HEK293 (cell line): ENCODE measurements at regions not wholly inside any gene's neighbourhood (a gene's known extent, or its start where the extent isn't known, plus 50 kb on each side); places are given as distances from the start of the nearest gene placed in this dataset.

Experiments used
- CTCF ChIA-PET: fragments of 350-600 bp; formaldehyde crosslinking; extraction: SDS; loops from one replicate; lab custom pipeline; 2021; ENCODE audit warnings: antibody characterized with exemption; lab: Yijun Ruan, JAX
- POLR2A ChIA-PET: fragments of 300-600 bp; formaldehyde crosslinking; extraction: SDS; loops from one replicate; lab custom pipeline; 2020; ENCODE audit warnings: antibody characterized with exemption, inconsistent platforms; lab: Yijun Ruan, JAX
- H3K27ac ChIP-seq: fragments of 200-500 bp; sonication (Bioruptor generic); 2 replicates; pipeline ENCODE4 v1.5.1; 2014; ENCODE audit warnings: low read depth, low read length, control low read depth, inconsistent platforms; ENCODE audit errors: extremely low read depth
- H3K36me3 ChIP-seq, 2 experiments: fragments of 200-500 bp in 1 of 2; sonication (Bioruptor generic) in 1 of 2; 1 replicate in 1 of 2; 2 replicates in 1 of 2; pipeline ENCODE4 v1.5.1; 2014 to 2017; ENCODE audit warnings: inconsistent platforms in 2 of 2, low read length in 2 of 2; ENCODE audit not compliant: control insufficient read depth in 2 of 2, insufficient read depth in 1 of 2
- H3K4me1 ChIP-seq: fragments of 200-500 bp; sonication (Bioruptor generic); 2 replicates; pipeline ENCODE4 v1.5.1; 2014; ENCODE audit warnings: mild to moderate bottlenecking, low read length, inconsistent platforms; ENCODE audit not compliant: control insufficient read depth, insufficient read depth
- H3K4me3 ChIP-seq: 2 replicates; pipeline ENCODE4 v1.5.1; 2011; ENCODE audit warnings: low read depth, mild to moderate bottlenecking, control low read depth, low read length, moderate library complexity
- H3K9me3 ChIP-seq: fragments of 200-500 bp; sonication (Bioruptor generic); 2 replicates; pipeline ENCODE4 v1.5.1; 2014; ENCODE audit warnings: low read depth, low read length, inconsistent platforms; ENCODE audit not compliant: control insufficient read depth, insufficient read depth
- GLIS1 ChIP-seq: fragments of 450-650 bp; formaldehyde crosslinking; IDR thresholded peaks from 2 replicates; pipeline ENCODE4 v1.5.1; 2016; ENCODE audit warnings: missing biosample characterization, missing genetic modification characterization
- GLIS2 ChIP-seq: fragments of 450-650 bp; formaldehyde crosslinking; IDR thresholded peaks from 2 replicates; pipeline ENCODE4 v1.5.1; 2016; ENCODE audit warnings: missing biosample characterization, missing genetic modification characterization
- MZF1 ChIP-seq: fragments of 450-650 bp; formaldehyde crosslinking; IDR thresholded peaks from 2 replicates; pipeline ENCODE4 v1.5.1; 2017; ENCODE audit warnings: missing biosample characterization, missing genetic modification characterization, borderline replicate concordance
- RBAK ChIP-seq: fragments of 450-650 bp; formaldehyde crosslinking; IDR thresholded peaks from 2 replicates; pipeline ENCODE4 v1.5.1; 2016; ENCODE audit warnings: missing biosample characterization, missing genetic modification characterization
- SP7 ChIP-seq: fragments of 450-650 bp; formaldehyde crosslinking; IDR thresholded peaks from 2 replicates; pipeline ENCODE4 v1.5.1; 2016; ENCODE audit warnings: missing biosample characterization, missing genetic modification characterization
- YY1 ChIP-seq: fragments of 450-650 bp; formaldehyde crosslinking; IDR thresholded peaks from 2 replicates; pipeline ENCODE4 v1.5.1; 2018; ENCODE audit warnings: missing biosample characterization, missing genetic modification characterization
- ZNF146 ChIP-seq: fragments of 450-650 bp; formaldehyde crosslinking; IDR thresholded peaks from 2 replicates; pipeline ENCODE4 v1.5.1; 2016; ENCODE audit warnings: missing biosample characterization, missing genetic modification characterization
- ZNF16 ChIP-seq: fragments of 450-650 bp; formaldehyde crosslinking; IDR thresholded peaks from 2 replicates; pipeline ENCODE4 v1.5.1; 2016; ENCODE audit warnings: low read depth, missing biosample characterization, missing genetic modification characterization
- ZNF175 ChIP-seq: fragments of 450-650 bp; formaldehyde crosslinking; IDR thresholded peaks from 2 replicates; pipeline ENCODE4 v1.5.1; 2016; ENCODE audit warnings: missing biosample characterization, missing genetic modification characterization
- ZNF248 ChIP-seq: fragments of 450-650 bp; formaldehyde crosslinking; IDR thresholded peaks from 2 replicates; pipeline ENCODE4 v1.5.1; 2017; ENCODE audit warnings: missing biosample characterization, missing genetic modification characterization
- ZNF341 ChIP-seq: fragments of 450-650 bp; formaldehyde crosslinking; IDR thresholded peaks from 2 replicates; pipeline ENCODE4; 2016; ENCODE audit warnings: low read depth, missing biosample characterization, missing genetic modification characterization
- ZNF555 ChIP-seq: fragments of 450-650 bp; formaldehyde crosslinking; conservative IDR thresholded peaks from 2 replicates; pipeline ENCODE4 v1.5.1; 2017; ENCODE audit warnings: missing biosample characterization, mild to moderate bottlenecking, missing genetic modification characterization, inconsistent platforms
- ZNF560 ChIP-seq: fragments of 450-650 bp; formaldehyde crosslinking; IDR thresholded peaks from 2 replicates; pipeline ENCODE4 v1.5.1; 2017; ENCODE audit warnings: missing biosample characterization, missing genetic modification characterization, borderline replicate concordance
- ZNF624 ChIP-seq: fragments of 450-650 bp; formaldehyde crosslinking; IDR thresholded peaks from 2 replicates; pipeline ENCODE4 v1.5.1; 2017; ENCODE audit warnings: missing biosample characterization, missing genetic modification characterization
- ZNF664 ChIP-seq: fragments of 450-650 bp; formaldehyde crosslinking; IDR thresholded peaks from 2 replicates; pipeline ENCODE4 v1.5.1; 2016; ENCODE audit warnings: missing biosample characterization, missing genetic modification characterization
- ZNF701 ChIP-seq: fragments of 450-650 bp; formaldehyde crosslinking; IDR thresholded peaks from 2 replicates; pipeline ENCODE4 v1.5.1; 2016; ENCODE audit warnings: missing biosample characterization, missing genetic modification characterization
- ZNF768 ChIP-seq: fragments of 450-650 bp; formaldehyde crosslinking; IDR thresholded peaks from 2 replicates; pipeline ENCODE4 v1.5.1; 2018; ENCODE audit warnings: missing biosample characterization, mild to moderate bottlenecking, missing genetic modification characterization
- ZNF777 ChIP-seq: fragments of 450-650 bp; formaldehyde crosslinking; IDR thresholded peaks from 2 replicates; pipeline ENCODE4 v1.5.1; 2017; ENCODE audit warnings: missing biosample characterization, missing genetic modification characterization, borderline replicate concordance
- ZNF791 ChIP-seq: fragments of 450-650 bp; formaldehyde crosslinking; IDR thresholded peaks from 2 replicates; pipeline ENCODE4 v1.5.1; 2016; ENCODE audit warnings: missing biosample characterization, missing genetic modification characterization
- ZNF792 ChIP-seq: fragments of 450-650 bp; formaldehyde crosslinking; IDR thresholded peaks from 2 replicates; pipeline ENCODE4 v1.5.1; 2016; ENCODE audit warnings: missing biosample characterization, missing genetic modification characterization
- ZNF830 ChIP-seq: fragments of 450-650 bp; IDR thresholded peaks from 2 replicates; pipeline ENCODE4 v1.5.0; 2018; ENCODE audit warnings: missing biosample characterization, missing genetic modification characterization, low read depth, mild to moderate bottlenecking, moderate library complexity
- ZNF837 ChIP-seq: fragments of 450-650 bp; formaldehyde crosslinking; IDR thresholded peaks from 2 replicates; pipeline ENCODE4 v1.5.1; 2016; ENCODE audit warnings: missing biosample characterization, missing genetic modification characterization
- ZSCAN16 ChIP-seq: fragments of 450-650 bp; formaldehyde crosslinking; IDR thresholded peaks from 2 replicates; pipeline ENCODE4 v1.5.1; 2016; ENCODE audit warnings: missing biosample characterization, missing genetic modification characterization
- ZSCAN30 ChIP-seq: fragments of 450-650 bp; IDR thresholded peaks from 2 replicates; pipeline ENCODE4 v1.5.1; 2018; ENCODE audit warnings: missing biosample characterization, mild to moderate bottlenecking, missing genetic modification characterization, moderate library complexity
- TF ChIP-seq, protein P1 (sequence below): fragments of 450-650 bp; formaldehyde crosslinking; IDR thresholded peaks from 2 replicates; pipeline ENCODE4 v1.5.1; 2016; ENCODE audit warnings: missing biosample characterization, missing genetic modification characterization

DNA sequence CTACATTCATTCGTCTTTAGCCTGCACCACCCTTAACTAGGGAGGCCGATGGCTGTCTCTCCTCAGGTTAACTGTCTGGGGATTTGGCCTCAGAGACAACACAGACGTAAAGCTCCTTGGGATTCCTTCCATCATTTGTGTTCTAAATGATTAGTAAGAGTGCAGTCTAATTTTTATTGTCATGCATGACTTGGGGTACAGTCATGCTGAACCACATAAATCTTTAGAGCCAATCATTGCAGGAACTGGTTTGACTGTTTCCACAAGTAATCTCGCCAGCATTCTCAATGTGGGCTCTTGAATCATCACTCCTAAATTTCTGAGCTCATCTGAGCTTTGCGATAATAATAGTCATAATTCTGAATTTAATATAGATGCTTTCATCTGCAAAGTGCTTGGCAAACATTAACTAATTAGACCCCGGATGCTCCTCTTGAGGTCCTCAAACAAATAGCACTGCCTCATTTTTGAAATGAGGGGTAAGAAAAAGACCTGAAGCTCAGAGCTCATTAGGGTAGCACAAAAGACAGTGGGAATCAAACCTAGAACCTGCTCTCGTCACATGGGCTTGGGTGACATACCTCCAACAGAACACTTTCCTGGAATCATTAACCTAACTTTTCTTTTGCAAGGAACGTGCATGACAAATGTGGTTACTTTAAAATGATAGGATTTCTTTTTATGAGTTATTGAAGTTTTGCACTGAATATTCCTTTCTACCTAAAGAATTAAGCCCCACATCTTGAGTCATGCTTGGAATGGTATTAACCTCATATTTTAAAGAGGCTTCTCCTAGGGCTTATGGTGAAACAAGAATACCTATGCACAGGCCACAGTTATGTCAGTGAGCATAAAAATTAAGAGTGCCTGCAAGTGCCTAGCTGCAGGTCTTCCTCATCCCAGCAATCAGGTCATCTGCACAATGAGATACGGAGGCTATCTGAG is 118.9 kb upstream of the NRP1 start (continued):
- TF ChIP-seq GLIS2 (tag by site-specific recombination), result no peak
- no peak for TF ChIP-seq ZNF701
- TF ChIP-seq, all 188 proteins: peak for 0

DNA sequence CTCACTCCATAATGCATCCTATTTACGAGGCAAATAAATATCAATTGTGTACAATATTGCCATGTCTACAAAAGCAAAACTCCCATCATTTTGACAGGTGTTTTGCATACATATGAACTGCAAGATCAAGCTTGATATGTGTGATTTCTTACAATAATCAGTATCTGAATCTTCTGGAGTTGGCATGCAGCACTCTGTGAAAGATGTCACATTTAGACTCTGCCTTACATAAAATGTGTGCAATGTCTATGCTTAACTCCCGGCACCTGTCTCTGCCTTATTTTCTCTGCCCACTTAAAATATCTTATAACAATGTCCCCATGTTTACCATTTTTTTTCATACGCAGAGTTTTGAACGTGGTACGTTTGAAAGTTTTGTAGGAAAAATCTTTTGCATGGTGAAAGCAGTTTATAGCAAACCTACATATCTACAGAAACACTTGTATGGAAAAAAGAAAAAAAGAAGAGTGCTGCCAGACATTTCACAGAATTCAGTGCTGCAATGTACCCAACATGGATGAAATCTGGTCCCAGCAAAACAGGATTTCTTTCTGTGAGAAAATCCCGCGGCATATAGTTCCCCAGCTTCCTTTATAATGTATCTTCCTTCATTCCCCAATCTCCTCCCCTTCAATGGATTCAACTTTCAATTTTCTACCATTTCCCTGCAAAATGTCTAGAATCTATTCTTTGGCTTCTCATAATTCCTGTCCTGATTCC is 114.1 kb upstream of the NRP1 start:
- Histone ChIP-seq H3K36me3 (no peaks in the 10 kb centered on the region), H3K4me1 (no peaks in the 10 kb centered on the region), H3K27ac (no peak overlapping the region), H3K4me3 (no peak overlapping the region), H3K9me3 (no peaks in the 10 kb centered on the region)
- ChIA-PET POLR2A (no interaction called here), CTCF (no interaction called here)
- no peak for TF ChIP-seq ZNF555
- TF ChIP-seq ZSCAN30 (tag by site-specific recombination), result no peak
- TF ChIP-seq ZNF837, result no peak
- TF ChIP-seq ZNF16 (tag by site-specific recombination), result no peak
- no peak for TF ChIP-seq ZNF792 (tag by site-specific recombination)
- TF ChIP-seq RBAK (tag by site-specific recombination), result no peak
- TF ChIP-seq ZNF768 (tag by site-specific recombination), result no peak
- TF ChIP-seq ZNF146 (tag by site-specific recombination), result no peak
- no peak for TF ChIP-seq ZNF791
- TF ChIP-seq ZNF175 (tag by site-specific recombination), result no peak
- no peak for TF ChIP-seq MZF1
- TF ChIP-seq ZNF560, result no peak
- TF ChIP-seq ZNF248 (tag by site-specific recombination), result no peak
- TF ChIP-seq ZNF830 (tag by site-specific recombination), result no peak
- no peak for TF ChIP-seq ZNF664 (tag by site-specific recombination)
- no peak for TF ChIP-seq SP7 (tag by site-specific recombination)
- no peak for TF ChIP-seq ZNF777 (tag by site-specific recombination)
- TF ChIP-seq GLIS1 (tag by site-specific recombination), result no peak

DNA sequence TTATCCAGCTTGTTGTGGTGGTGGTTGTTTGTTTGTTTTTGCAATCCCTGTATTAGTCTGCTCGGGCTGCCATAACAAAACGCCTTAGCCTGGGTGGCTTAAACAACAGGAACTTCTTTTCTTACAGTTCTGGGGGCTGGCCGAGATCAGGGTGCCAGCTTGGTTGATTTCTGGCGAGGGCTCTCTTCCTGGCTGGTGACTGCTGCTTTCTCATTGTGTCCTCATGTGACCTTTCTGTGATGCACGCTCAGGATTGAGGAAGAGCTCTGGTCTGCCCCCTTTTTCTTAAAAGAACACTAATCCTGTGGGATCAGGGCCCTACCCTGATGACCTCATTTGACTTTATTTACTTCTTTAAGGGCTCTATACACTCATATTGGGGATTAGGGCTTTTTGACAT is 107.1 kb upstream of the NRP1 start:
- TF ChIP-seq ZNF624 (tag by site-specific recombination), result no peak
- TF ChIP-seq, all 188 proteins: peak for 0
- Histone ChIP-seq H3K36me3 (no peaks in the 10 kb centered on the region), H3K27ac (no peak overlapping the region), H3K9me3 (no peaks in the 10 kb centered on the region), H3K4me1 (no peaks in the 10 kb centered on the region), H3K4me3 (no peak overlapping the region)
- CTCF ChIA-PET, result no interaction called here
- POLR2A ChIA-PET, result no interaction called here

DNA sequence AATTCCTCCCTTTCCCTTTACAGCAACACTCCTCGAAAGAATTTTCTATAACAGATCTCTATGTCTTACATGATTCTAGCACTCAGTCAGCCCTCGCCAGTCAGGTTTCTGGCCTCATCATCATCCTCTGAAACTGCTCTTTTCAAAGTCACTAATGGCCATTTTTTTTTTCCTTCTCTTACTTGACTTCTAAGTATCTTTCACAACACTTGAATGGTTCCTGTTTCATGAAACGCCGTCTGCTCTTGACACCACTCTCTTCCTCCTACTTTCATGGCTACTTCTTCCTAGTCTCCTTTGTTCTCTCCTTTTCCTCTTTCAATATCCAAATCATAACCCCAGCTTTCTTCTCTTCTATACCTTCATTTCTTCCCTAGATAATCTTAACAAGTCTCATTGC is 100.5 kb upstream of the NRP1 start:
- H3K9me3 ChIP-seq, result no peaks in the 10 kb centered on the region
- CTCF ChIA-PET, result interaction anchor here (0.7 kb wide), 1 partner anchor 103 kb away, joined by 3 read pairs; no protein-coding TSS in a partner anchor
- no peak overlapping the region for H3K27ac ChIP-seq
- H3K4me1 ChIP-seq, result no peaks in the 10 kb centered on the region
- POLR2A ChIA-PET, result no interaction called here
- TF ChIP-seq ZNF341 (no peak), SP7 (tag by site-specific recombination) (no peak), YY1 (tag by site-specific recombination) (no peak), ZNF792 (tag by site-specific recombination) (no peak), ZSCAN16 (tag by site-specific recombination) (no peak)
- TF ChIP-seq, protein P1, sequence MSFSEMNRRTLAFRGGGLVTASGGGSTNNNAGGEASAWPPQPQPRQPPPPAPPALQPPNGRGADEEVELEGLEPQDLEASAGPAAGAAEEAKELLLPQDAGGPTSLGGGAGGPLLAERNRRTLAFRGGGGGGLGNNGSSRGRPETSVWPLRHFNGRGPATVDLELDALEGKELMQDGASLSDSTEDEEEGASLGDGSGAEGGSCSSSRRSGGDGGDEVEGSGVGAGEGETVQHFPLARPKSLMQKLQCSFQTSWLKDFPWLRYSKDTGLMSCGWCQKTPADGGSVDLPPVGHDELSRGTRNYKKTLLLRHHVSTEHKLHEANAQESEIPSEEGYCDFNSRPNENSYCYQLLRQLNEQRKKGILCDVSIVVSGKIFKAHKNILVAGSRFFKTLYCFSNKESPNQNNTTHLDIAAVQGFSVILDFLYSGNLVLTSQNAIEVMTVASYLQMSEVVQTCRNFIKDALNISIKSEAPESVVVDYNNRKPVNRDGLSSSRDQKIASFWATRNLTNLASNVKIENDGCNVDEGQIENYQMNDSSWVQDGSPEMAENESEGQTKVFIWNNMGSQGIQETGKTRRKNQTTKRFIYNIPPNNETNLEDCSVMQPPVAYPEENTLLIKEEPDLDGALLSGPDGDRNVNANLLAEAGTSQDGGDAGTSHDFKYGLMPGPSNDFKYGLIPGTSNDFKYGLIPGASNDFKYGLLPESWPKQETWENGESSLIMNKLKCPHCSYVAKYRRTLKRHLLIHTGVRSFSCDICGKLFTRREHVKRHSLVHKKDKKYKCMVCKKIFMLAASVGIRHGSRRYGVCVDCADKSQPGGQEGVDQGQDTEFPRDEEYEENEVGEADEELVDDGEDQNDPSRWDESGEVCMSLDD (tag by site-specific recombination), result no peak
- TF ChIP-seq, all 188 proteins: peak for 0
- Histone ChIP-seq H3K36me3 (no peaks in the 10 kb centered on the region), H3K4me3 (no peak overlapping the region)
